Activated naive CD8-positive, alpha-beta T cell (primary cell): ENCODE measurements at regions not wholly inside any gene's neighbourhood (a gene's known extent, or its start where the extent isn't known, plus 50 kb on each side); places are given as distances from the start of the nearest gene placed in this dataset.
"Not testable (repeated sequence)": the region's sequence is repeated elsewhere in the genome, so short reads cannot be mapped to it uniquely, and the experiment has no call there.

Experiments
- H3K27ac Mint-ChIP-seq: one replicate; pipeline ENCODE4 v1.8.0; 2021; ENCODE audit warnings: mixed read lengths
- H3K27me3 Mint-ChIP-seq: one replicate; pipeline ENCODE4 v1.8.0; 2021; ENCODE audit warnings: mixed read lengths
- H3K36me3 Mint-ChIP-seq: one replicate; pipeline ENCODE4 v1.8.0; 2021; ENCODE audit warnings: mixed read lengths
- H3K4me1 Mint-ChIP-seq: one replicate; pipeline ENCODE4 v1.8.0; 2021; ENCODE audit warnings: low read depth, mixed read lengths
- H3K4me3 Mint-ChIP-seq: one replicate; pipeline ENCODE4 v1.8.0; 2021; ENCODE audit warnings: mild to moderate bottlenecking, mixed read lengths
- H3K9me3 Mint-ChIP-seq: one replicate; pipeline ENCODE4 v1.8.0; 2021; ENCODE audit warnings: low read depth, mixed read lengths

- Mint-ChIP-seq H3K36me3 (no peaks in the 10 kb centered on the region), H3K4me1 (no peaks in the 10 kb centered on the region), H3K27ac (no peak overlapping the region), H3K27me3 (peaks cover 5% of the 10 kb centered on the region), H3K4me3 (no peak overlapping the region), H3K9me3 (no peaks in the 10 kb centered on the region)
Observed at GRCh38 chr6:1475174-1475573, 85.8 kb downstream of the FOXF2 start.

DNA sequence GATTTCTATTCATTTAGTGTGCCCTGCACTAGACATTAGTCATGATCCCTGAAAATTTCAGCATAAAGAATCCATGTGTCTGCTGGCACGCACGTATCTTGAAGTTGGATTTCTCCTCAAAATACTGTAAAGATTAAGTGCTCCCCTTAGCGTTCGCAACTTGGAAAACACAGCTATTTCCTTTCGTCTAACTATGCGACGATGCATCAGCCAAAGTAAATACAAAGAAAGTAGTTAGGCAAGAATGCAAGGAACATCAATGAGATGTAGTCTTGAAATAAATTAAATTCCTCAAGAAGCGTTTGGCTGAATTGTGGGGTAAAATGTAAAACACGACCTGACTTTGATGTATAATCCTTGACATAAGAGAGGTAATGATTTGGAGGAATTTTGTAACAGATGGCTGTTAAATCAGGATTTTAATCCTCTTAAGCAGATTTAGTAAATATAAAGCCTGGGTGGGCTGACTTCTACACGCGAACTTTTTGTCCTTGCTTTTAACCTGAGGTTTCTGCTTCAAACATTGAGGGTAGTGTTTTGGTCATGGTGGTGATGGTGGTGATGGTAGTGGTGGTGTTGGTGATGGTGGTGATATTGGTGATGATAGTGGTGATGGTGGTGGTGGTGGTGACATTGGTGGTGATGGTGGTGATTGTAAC is 88.2 kb downstream of the FOXF2 start:
- H3K27ac Mint-ChIP-seq: no peak overlapping the region
- no peaks in the 10 kb centered on the region for H3K4me1 Mint-ChIP-seq
- H3K4me3 Mint-ChIP-seq: no peak overlapping the region
- peaks cover 12% of the 10 kb centered on the region for H3K27me3 Mint-ChIP-seq
- no peaks in the 10 kb centered on the region for H3K9me3 Mint-ChIP-seq
- no peaks in the 10 kb centered on the region for H3K36me3 Mint-ChIP-seq

DNA sequence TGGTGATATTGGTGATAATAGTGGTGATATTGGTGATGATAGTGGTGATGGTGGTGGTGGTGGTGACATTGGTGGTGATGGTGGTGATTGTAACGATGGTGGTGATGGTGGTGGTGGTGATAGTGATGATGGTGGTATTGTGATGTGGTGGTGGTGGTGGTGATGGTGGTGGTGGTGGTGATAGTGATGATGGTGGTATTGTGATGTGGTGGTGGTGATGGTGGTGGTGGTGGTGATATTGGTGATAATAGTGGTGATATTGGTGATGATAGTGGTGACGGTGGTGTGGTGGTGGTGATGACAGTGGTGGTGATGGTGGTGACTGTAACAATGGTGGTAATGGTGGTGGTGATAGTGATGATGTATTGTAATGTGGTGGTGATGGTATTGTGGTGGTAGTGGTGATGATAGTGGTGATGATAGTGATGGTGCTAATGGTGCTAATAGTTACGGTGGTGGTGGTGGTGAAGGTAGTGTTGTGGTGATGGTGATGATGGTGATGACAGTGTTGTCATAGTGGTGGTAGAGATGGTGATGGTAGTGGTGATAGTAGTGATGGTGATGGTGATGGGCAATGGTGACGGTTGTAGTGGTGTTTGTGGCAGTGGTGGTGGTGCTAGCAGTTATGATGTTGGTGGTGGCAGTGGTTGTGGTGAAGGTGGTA is 88.9 kb downstream of the FOXF2 start:
- not testable (repeated sequence) for H3K4me3 Mint-ChIP-seq, H3K36me3 Mint-ChIP-seq, H3K27ac Mint-ChIP-seq, H3K4me1 Mint-ChIP-seq, H3K9me3 Mint-ChIP-seq
- H3K27me3 Mint-ChIP-seq: peaks cover 12% of the 10 kb centered on the region

DNA sequence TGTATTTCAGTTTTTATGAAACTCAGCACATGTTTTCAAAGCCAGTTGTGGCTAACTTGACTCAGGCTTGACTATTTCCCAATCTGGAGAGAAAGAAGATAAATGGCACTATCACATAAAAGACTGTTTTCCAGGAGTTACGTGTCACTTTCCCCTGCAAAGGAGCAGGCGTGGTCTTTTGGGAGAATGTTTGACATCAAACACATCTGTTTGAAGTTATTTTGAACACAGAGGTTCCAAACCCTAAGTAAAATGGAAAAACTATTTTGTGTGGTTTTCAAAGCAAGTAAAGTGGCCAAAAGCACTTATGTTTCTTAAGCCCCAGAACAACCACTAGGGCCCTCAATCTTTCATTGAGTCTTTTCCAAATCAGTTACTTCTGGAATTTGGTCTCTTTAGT is 89.7 kb downstream of the FOXF2 start:
- H3K27me3 Mint-ChIP-seq: peaks cover 12% of the 10 kb centered on the region
- H3K27ac Mint-ChIP-seq: no peak overlapping the region
- H3K4me1 Mint-ChIP-seq: no peaks in the 10 kb centered on the region
- H3K4me3 Mint-ChIP-seq: no peak overlapping the region
- H3K36me3 Mint-ChIP-seq: no peaks in the 10 kb centered on the region
- H3K9me3 Mint-ChIP-seq: no peaks in the 10 kb centered on the region

GRCh38 chr6:1479601-1480221 is 90.3 kb downstream of the FOXF2 start:
- Mint-ChIP-seq H3K4me3 (no peak overlapping the region), H3K9me3 (no peaks in the 10 kb centered on the region), H3K4me1 (no peaks in the 10 kb centered on the region), H3K27ac (no peak overlapping the region), H3K36me3 (no peaks in the 10 kb centered on the region), H3K27me3 (peaks cover 10% of the 10 kb centered on the region)

GRCh38 chr6:1481286-1481685 is 91.9 kb downstream of the FOXF2 start:
- Mint-ChIP-seq H3K27ac (no peak overlapping the region), H3K4me1 (no peaks in the 10 kb centered on the region), H3K36me3 (no peaks in the 10 kb centered on the region), H3K27me3 (peaks cover 8% of the 10 kb centered on the region), H3K4me3 (no peak overlapping the region), H3K9me3 (no peaks in the 10 kb centered on the region)

DNA sequence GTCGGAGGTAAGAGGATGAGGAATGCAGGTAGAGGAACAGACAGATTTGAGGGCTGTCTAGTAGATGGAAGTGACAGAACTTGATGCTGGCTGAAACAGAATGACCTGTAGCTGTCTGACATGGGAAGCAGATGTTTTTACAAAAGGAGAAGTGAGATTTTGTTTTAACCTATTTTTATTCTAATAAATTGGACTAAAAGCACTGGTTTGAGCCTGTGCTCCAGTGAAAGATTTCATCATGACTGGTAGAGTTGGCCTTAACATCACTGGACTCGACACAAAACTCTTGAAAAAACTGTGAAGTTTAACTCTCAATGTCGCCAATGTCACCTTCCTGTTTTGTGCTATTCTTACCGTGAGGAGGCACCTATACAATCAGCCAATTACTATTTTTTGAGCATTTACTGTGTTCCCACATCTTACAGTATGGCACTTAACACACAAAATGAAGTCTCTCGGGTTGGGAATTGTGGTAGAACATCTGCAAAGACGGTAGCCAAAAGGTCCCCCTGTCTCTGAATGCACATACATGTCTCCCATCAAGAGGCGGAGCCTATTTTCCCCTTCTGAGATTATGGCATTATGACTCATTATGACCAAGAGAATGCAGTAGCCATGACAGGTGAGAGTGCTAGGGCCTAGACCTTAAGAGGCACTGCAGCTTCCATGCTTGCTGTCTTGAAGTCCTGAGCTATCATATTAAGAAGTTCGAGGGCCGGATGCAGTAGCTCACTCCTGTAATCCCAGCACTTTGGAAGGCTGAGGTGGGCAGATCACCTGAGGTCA is 93.2 kb downstream of the FOXF2 start:
- Mint-ChIP-seq H3K4me3 (no peak overlapping the region), H3K9me3 (no peaks in the 10 kb centered on the region), H3K27me3 (peaks cover 8% of the 10 kb centered on the region), H3K36me3 (no peaks in the 10 kb centered on the region), H3K4me1 (no peaks in the 10 kb centered on the region), H3K27ac (no peak overlapping the region)

GRCh38 chr6:1485678-1486077 is 96.3 kb downstream of the FOXF2 start:
- no peaks in the 10 kb centered on the region for H3K36me3 Mint-ChIP-seq
- H3K27ac Mint-ChIP-seq: no peak overlapping the region
- H3K4me1 Mint-ChIP-seq: no peaks in the 10 kb centered on the region
- no peaks in the 10 kb centered on the region for H3K9me3 Mint-ChIP-seq
- H3K4me3 Mint-ChIP-seq: no peak overlapping the region
- H3K27me3 Mint-ChIP-seq: peaks cover 8% of the 10 kb centered on the region

DNA sequence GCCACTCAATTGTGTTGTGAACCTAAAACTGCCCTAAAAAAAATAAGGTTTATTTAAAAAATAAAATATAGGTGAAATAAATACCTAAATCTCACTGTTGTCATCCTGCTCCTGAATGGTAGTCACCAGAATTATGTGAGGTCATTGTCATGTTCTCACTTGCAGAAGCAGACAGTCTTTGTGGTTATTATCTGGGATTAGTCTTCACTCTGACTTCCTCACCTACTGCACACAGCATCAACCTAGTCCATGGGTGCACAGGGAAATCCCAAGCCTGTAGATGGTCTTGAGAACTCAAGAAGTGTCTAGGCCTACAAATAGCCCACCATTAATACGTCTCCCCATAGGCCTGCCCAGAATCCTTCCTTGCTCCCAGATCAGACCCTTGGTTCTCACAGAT is 97.0 kb downstream of the FOXF2 start:
- H3K27ac Mint-ChIP-seq: no peak overlapping the region
- no peak overlapping the region for H3K4me3 Mint-ChIP-seq
- peaks cover 8% of the 10 kb centered on the region for H3K27me3 Mint-ChIP-seq
- no peaks in the 10 kb centered on the region for H3K4me1 Mint-ChIP-seq
- H3K36me3 Mint-ChIP-seq: no peaks in the 10 kb centered on the region
- H3K9me3 Mint-ChIP-seq: no peaks in the 10 kb centered on the region

DNA sequence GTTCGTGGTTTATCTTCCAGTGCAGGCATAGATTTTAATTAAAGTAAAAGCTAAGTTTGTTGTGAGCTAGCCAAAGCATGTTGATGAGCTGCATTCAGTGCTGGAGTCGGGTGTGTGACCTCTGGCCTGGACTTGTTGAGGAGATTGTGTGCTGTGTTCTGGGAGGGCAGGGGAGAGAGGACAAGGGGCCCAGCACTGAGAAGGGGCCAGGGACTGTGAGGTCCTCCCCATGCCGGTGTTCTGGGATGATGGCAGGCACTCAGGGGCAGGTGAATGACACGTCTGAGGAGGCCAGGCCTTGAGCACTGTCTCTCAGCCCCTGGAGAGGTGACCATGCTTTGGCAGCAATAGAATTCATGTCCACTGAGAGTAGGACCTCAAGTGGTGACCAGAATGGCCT is 97.9 kb downstream of the FOXF2 start:
- no peak overlapping the region for H3K27ac Mint-ChIP-seq
- H3K4me3 Mint-ChIP-seq: no peak overlapping the region
- peaks cover 1% of the 10 kb centered on the region for H3K27me3 Mint-ChIP-seq
- H3K4me1 Mint-ChIP-seq: no peaks in the 10 kb centered on the region
- no peaks in the 10 kb centered on the region for H3K36me3 Mint-ChIP-seq
- no peaks in the 10 kb centered on the region for H3K9me3 Mint-ChIP-seq

DNA sequence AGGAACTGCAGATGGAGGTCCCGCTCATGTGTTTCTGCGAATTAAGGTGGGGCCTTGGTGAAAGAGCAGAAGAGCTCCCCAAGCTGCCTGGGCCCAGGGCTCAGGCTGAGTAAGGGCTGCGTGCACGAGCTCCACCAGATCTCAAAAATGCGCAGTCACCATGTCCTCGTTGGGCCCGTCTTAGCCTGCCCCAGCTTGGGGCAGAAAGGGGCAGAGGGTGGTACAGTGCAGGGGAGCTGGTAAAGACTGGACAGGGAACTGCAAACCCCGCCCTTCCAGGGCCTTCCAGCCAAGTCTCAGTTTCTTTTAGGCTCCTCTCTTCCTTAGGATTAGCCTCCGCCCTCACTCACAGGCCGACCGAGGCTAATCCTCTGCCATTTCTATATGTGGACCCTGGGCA is 101.6 kb downstream of the FOXF2 start:
- no peaks in the 10 kb centered on the region for H3K4me1 Mint-ChIP-seq
- H3K4me3 Mint-ChIP-seq: no peak overlapping the region
- H3K36me3 Mint-ChIP-seq: no peaks in the 10 kb centered on the region
- no peaks in the 10 kb centered on the region for H3K27me3 Mint-ChIP-seq
- no peak overlapping the region for H3K27ac Mint-ChIP-seq
- H3K9me3 Mint-ChIP-seq: no peaks in the 10 kb centered on the region

- Mint-ChIP-seq H3K9me3 (no peaks in the 10 kb centered on the region), H3K27me3 (no peaks in the 10 kb centered on the region), H3K4me3 (no peak overlapping the region), H3K36me3 (peaks cover 3% of the 10 kb centered on the region), H3K27ac (no peak overlapping the region), H3K4me1 (no peaks in the 10 kb centered on the region)
Observed at GRCh38 chr6:1491591-1492319, 102.4 kb downstream of the FOXF2 start.

DNA sequence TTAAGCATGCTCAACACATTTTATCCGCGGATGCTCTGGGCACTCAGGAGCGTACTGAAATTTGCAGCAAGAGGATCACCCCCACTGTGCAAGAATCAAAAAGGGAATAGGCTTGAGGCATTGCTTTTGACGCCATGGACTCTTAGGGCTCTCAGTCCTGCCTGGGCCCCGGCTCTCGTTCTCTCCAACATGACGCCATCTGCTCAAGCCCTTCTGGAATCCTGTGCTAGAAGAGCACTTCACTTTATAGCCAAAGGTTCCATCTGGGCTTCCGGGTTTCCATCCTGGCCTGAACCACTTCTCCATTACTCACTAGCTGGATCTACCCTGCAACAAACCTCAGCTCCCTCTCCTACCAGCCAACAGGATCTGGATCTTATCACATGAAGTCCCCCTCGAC is 105.3 kb downstream of the FOXF2 start:
- Mint-ChIP-seq H3K4me1 (no peaks in the 10 kb centered on the region), H3K27ac (no peak overlapping the region), H3K36me3 (peaks cover 3% of the 10 kb centered on the region), H3K9me3 (no peaks in the 10 kb centered on the region), H3K27me3 (no peaks in the 10 kb centered on the region), H3K4me3 (no peak overlapping the region)

GRCh38 chr6:1495344-1495743 is 106.0 kb downstream of the FOXF2 start:
- no peaks in the 10 kb centered on the region for H3K27me3 Mint-ChIP-seq

GRCh38 chr6:1496092-1496491 is 106.7 kb downstream of the FOXF2 start:
- Mint-ChIP-seq H3K27ac (no peak overlapping the region), H3K4me1 (no peaks in the 10 kb centered on the region), H3K9me3 (no peaks in the 10 kb centered on the region), H3K36me3 (peaks cover 3% of the 10 kb centered on the region), H3K4me3 (no peak overlapping the region), H3K27me3 (no peaks in the 10 kb centered on the region)

More at GRCh38 chr6:1495344-1495743, 106.0 kb downstream of the FOXF2 start:
- Mint-ChIP-seq H3K4me3 (no peak overlapping the region), H3K9me3 (no peaks in the 10 kb centered on the region), H3K4me1 (no peaks in the 10 kb centered on the region), H3K27ac (no peak overlapping the region), H3K36me3 (peaks cover 3% of the 10 kb centered on the region)
